ENCODE measurements at regions not wholly inside any gene's neighbourhood (a gene's known extent, or its start where the extent isn't known, plus 50 kb on each side); places are given as distances from the start of the nearest gene placed in this dataset.

DNA sequence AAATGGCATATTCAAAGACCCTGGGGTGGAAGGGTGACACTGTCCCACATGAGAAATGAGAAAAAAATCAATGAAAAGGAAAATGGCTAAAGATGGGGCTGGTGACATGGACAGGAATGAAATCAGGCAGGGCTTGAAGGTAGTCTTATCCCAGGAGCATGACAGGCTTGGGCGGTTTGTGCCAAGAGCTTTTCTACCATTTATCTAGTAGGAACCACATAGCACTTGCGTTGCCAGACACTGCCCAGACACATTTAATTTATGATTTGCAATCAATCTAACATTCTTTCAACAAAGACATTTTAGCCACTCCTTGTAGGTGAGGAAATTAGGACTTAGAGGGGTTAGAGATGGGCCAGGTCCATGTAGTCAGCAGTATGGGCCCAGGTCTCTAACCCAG is 106.6 kb upstream of the NR2F2 start:
- no peak for DNase-seq

GRCh38 chr15:96225642-96226259 is 104.7 kb upstream of the NR2F2 start:
- no peak for DNase-seq

- no peak for DNase-seq
These were observed 99.8 kb upstream of the NR2F2 start for GRCh38 chr15:96230526-96231181.

- no peak for DNase-seq
These were observed 98.2 kb upstream of the NR2F2 start for GRCh38 chr15:96232335-96232734.

- DNase-seq = no peak
These were observed 96.2 kb upstream of the NR2F2 start for GRCh38 chr15:96234109-96234892.

- DNase-seq = no peak
These were observed 93.5 kb upstream of the NR2F2 start for GRCh38 chr15:96237002-96237401.

GRCh38 chr15:96242761-96243160 is 87.7 kb upstream of the NR2F2 start:
- no peak for DNase-seq

GRCh38 chr15:96243701-96244100 is 86.8 kb upstream of the NR2F2 start:
- no peak for DNase-seq

DNA sequence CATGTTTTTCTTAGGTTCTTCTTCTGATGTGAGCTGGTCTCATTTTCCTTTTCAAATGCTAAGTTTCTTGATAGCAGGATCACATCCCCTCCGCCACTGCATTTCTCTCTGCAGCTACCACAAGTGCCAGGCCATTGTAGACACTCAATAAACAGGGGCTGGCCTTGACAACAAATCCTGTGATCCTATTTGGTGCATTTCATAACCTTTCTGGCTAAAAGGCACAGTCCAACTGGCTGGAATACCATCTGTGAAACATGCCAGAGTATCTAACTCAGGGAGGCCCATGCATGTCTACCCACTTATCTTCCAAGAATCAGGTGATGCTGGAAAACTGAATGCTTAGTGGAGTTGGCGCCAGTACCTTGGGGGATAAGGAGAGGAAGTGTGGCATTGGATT is 85.2 kb upstream of the NR2F2 start:
- no peak for DNase-seq

- no peak for DNase-seq
These were observed 84.4 kb upstream of the NR2F2 start for GRCh38 chr15:96246057-96246456.

DNA sequence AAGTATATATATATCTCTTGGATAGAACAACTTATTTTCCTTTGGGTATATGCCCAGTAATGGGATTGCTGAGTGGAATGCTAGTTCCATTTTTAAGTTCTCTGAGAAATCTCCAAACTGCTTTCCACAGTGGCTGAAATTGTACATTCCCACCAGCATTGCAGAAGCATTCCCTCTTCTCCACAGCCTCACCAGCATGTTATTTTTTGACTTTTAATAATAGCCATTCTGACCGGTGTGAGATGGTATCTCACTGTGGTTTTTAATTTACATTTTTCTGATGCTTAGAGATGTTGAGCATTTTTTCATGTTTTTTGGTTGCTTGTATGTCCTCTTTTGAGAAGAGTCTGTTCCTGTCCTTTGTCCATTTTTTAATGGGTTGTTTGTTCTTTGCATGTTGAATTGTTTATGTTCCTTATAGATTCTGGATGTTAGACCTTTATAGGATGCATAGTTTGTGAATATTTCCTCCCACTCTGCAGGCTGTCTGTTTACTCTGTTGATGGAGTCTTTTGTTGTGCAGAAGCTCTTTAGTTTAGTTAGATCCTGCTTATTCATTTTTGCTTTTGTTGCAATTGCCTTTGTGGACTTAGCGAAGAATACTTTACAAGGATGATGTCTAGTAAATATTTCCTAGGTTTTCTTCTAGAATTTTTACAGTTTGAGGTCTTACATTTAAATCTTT is 82.7 kb upstream of the NR2F2 start:
- no peak for DNase-seq

- DNase-seq = no peak
These were observed 78.4 kb upstream of the NR2F2 start for GRCh38 chr15:96252148-96252547.

DNA sequence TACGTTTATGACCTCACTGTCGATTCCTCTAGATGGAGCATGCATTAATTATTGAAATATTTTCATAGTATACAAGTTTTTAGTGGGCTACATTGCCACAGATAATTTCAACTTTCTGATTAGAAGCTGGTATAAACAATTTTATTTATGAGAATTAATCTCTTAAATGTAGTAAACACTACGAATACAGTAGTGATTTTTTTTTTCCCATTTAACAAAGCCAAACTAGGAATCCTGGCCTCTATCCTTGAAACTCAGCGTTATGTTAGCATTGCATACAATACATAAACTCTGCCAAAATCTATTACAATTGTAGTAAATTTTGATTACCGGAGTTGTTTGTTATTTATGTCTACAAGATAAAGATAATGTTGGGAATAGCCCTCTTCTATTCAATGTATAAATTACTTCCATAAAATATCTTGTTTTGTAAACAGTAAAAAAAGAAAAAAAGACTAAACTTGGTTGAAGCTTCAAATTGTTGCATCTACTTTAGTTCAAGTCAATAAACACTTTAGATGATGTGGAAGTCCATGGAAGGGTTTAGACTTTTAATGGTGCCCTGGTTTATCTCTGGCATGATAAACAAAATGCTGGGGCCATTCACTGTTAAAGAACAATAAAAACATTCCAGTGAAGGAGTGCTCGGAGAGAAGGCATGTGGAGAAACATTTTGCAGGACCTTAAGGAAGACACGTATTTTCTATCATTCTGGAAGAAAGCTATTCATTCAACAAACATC is 77.3 kb upstream of the NR2F2 start:
- DNase-seq = no peak

- no peak for DNase-seq
These were observed 76.3 kb upstream of the NR2F2 start for GRCh38 chr15:96254173-96254572.

DNA sequence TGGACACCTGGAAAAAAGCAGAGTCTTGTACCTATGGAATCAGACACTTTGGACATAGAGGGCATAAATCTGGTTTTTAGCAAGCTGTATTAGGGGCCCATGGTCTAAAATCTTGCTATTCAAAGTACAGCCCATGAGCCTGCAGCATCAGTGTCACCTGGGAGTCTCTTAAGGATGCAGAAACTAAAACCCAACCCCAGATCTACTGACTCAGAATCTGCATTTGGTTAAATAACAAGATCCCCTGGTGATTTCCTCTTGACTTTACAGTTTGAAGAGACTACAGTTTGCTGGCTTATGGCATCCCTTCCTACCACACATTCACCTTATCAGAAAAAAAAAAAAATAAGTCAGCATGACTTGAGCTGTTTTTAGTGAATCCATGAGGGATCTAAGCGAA is 74.9 kb upstream of the NR2F2 start:
- DNase-seq = no peak

DNA sequence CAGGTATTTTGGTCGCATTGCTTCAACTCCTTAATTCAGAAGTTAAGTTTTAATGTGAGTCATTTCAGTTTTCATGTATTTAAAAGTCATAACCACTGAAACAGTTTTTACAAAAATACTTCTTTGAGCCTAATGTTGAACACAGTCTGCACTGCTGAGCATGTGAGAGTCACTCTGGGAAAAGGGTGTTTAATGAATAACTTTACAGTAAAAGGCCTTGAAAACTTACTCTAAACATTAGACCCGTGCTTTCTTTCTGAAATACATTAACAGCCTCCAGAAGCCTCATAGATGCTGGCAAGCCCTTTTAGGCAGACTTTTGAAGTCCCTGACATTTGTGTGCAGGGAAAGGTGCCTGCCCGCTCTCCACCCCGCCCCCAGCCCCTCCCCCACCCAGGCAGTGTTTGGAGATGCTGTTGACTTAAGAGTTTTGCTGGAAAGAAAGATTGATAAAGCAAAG is 68.9 kb upstream of the NR2F2 start:
- DNase-seq = no peak

DNA sequence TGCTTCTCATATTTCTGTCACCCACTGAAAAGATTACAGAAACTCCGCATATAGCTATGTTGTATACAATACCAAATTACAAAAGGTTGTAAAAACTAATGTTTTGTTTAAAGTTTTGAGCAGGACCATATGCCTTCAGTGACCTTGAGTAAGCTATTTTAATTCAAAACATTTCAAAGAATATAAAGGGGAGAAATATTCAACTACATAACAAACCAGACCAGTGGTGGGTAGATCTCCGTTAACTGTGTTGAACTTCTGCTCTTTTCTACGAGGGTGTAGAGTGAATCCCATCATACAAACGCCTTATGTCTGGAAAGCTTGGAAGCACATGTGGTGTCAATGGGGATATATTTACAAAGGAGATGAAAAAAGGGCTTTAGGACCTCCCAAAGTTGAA is 68.4 kb upstream of the NR2F2 start:
- DNase-seq = no peak

GRCh38 chr15:96262549-96263489 is 67.7 kb upstream of the NR2F2 start:
- DNase-seq = no peak

GRCh38 chr15:96264351-96264798 is 66.1 kb upstream of the NR2F2 start:
- no peak for DNase-seq

- DNase-seq = no peak
These were observed 65.5 kb upstream of the NR2F2 start for GRCh38 chr15:96264801-96265515.

GRCh38 chr15:96266456-96266855 is 64.0 kb upstream of the NR2F2 start:
- DNase-seq = no peak

All from NCI-H1092 treated with DMSO at 0.1 percent for 48 hours (cell line).